ENCODE measurements at regions not wholly inside any gene's neighbourhood (a gene's known extent, or its start where the extent isn't known, plus 50 kb on each side); places are given as distances from the start of the nearest gene placed in this dataset.

DNA sequence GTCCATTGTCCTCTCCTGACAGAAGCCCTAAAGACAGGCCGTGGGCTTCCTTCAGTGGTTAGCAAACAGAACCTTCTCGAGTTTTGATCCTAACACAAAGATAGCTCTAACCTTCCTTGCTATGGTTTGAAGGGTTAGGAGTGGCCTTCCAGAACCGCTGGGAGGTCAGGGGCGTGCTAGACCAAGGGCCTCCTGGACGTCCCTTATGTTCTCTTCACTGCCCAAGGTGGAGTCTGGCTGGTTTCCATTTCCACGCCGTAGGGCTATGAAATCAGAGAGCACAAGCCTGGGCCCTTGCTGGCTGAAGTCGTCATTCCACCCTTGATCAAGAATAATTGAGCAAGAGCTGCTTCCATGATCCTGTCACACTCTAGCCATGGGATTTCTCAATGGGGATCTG lies 475.1 kb downstream of the SHQ1 start:
- no peak for DNase-seq (ENCODE audit: low spot score)
- intact Hi-C loops (cut with DNase I): no loop called here

DNA sequence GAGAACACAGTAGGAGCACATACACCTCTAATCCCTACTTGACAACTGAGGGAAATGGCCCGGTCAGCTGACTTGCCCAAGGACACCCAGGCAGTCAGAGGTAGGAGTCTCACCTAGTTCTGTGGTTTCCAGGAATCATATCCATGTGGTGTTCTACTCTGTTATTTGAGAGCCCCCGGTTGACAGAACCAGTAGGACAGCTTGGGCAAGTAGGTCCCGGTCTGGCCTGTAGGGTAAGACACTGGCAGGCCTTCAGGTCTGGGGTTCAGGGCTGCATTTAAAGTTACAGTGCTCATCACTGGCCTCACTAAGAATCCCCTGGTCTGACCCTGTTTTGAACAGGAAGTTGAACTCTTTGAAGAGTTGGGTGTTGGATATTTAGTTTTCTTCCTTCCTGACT lies 476.1 kb downstream of the SHQ1 start:
- intact Hi-C loops (cut with DNase I): no loop called here

GRCh38 chr3:72371431-72371830 lies 476.8 kb downstream of the SHQ1 start:
- no peak for DNase-seq (ENCODE audit: low spot score)
- intact Hi-C loops (cut with DNase I): no loop called here

More for the DNA sequence above, 476.1 kb downstream of the SHQ1 start:
- no peak for DNase-seq (ENCODE audit: low spot score)

DNA sequence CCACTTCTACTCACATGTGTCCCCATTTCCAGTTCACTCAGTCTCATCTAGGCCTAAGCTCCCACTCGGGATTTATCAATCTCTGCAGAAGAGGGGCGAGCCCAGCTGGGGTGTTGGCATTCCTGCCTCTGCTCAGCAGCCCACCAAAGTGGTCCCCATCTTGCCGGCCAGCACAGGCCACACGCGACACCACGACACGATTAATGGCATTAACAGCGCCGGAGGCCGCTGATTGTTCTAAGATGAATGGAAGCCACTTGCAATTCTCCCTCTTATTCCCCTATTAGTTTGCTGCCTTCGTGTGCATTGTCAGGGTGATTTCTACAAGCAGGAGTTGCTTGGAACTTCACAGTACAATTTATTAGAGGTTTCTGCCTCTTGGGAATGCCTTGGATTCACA lies 477.3 kb downstream of the SHQ1 start:
- intact Hi-C loops (cut with DNase I): no loop called here

DNA sequence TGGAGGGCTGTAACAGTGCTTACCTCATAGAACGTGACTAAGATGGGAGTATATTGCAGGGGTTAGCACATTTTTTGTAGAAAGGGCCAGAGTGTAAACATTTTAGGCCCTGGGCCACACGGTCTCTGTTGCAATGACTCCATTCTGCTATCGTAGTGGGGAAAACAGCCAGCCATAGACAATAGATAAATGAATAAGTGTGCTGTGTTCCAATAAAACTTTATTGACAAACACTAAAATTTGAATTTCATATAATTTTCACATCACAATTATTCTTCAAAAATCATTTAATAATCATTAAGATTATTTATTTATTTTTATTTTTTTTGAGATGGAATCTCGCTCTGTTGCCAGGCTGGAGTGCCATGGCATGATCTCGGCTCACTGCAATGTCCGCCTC lies 478.6 kb downstream of the SHQ1 start:
- intact Hi-C loops (cut with DNase I): no loop called here
- no peak for DNase-seq (ENCODE audit: low spot score)

More for the DNA sequence above, 477.3 kb downstream of the SHQ1 start:
- DNase-seq (ENCODE audit: low spot score): no peak

DNA sequence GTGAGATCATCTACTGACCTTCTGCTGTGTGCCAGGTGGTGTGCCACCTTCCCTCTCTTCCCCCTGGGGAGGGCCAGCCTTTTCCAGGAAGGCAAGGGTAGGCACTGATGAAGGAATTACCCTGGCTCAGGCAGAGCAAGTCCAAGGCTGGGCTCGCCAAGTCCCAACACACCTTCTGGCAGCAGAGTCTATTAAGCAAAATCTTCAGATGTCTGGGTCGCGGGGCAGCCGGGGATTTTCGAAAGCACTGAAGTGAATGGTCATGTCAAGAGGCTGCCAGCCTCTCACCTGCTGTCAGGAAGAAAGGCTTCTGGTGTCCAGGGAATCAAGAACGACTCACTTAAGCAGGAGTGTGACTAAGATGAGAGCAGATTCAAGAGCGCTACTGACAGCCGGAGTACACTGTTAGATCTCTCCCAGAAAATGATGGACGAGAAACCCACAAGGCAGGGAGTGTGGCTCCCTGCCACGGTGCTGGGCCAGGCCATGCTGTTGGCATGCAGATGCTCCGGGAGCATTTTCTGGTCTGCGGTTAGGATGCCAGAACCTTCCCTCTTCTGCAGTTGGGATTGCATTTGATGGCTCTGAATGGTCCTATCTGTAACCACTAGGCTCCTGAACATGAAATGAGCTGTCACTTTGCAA lies 479.8 kb downstream of the SHQ1 start:
- DNase-seq (ENCODE audit: low spot score): no peak
- intact Hi-C loops (cut with DNase I): no loop called here

DNA sequence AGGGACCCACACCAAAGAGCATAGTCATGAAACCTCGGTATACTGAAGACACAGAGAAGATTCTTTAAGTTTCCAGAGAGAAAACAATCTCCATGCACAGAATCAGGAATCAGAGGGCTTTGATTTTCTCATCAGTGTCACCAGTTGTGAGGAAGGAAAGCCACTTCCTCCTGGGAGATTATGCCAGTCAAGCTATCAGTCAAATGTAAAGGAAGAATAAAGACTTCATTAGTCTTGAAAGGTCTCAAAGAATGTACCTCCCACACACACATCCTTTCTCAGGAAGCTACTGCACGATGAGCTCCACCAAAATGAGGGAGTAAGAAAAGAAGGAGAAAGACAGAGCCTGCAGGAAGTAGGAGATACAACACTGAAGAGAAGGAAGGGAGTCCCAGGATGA lies 486.3 kb downstream of the SHQ1 start:
- no peak for DNase-seq (ENCODE audit: low spot score)
- intact Hi-C loops (cut with DNase I): no loop called here

DNA sequence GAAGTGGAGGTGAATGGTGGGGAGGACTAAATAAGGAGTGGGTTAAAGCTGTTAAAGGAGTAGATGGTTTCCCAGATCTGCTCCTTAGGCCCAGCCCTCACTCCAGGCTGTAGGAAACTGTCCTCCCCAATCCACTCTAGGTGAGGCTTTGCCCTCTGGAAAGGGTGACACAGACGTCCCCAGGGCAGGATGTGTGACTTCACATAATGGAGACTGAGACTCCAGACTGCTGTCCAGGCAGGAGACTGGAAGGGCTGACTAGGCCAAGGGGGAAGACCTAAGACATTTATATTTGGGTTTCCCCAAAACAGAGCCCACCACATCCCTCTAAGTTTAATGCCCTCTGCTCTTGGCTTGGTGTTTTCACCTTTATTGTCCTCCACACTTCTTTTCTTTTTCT lies 488.5 kb downstream of the SHQ1 start:
- intact Hi-C loops (cut with DNase I): no loop called here
- no peak for DNase-seq (ENCODE audit: low spot score)

GRCh38 chr3:72355168-72355567 lies 493.1 kb downstream of the SHQ1 start:
- DNase-seq (ENCODE audit: low spot score): no peak
- intact Hi-C loops (cut with DNase I): no loop called here

DNA sequence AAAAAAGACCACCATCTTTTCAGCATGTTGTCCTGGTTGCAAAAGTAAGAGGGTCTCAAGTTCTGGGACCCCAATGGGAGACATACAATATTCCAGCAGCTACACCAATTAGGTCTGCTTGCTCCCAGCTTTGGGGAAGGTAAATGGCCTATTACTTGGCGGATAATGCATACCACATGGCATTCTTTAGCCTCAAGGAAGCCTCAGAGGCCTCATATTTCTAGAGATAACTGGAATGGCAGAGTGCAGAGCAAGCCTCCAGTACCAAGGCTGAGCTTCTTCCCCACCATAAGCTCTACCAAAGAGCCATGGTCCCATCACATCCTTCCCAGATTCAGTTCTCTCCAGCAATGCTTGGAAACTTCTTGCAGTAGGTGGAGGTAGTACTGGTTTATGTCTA lies 493.8 kb downstream of the SHQ1 start:
- DNase-seq (ENCODE audit: low spot score): no peak
- intact Hi-C loops (cut with DNase I): no loop called here

GRCh38 chr3:72353236-72354128 lies 494.8 kb downstream of the SHQ1 start:
- intact Hi-C loops (cut with DNase I): no loop called here
- DNase-seq (ENCODE audit: low spot score): no peak

DNA sequence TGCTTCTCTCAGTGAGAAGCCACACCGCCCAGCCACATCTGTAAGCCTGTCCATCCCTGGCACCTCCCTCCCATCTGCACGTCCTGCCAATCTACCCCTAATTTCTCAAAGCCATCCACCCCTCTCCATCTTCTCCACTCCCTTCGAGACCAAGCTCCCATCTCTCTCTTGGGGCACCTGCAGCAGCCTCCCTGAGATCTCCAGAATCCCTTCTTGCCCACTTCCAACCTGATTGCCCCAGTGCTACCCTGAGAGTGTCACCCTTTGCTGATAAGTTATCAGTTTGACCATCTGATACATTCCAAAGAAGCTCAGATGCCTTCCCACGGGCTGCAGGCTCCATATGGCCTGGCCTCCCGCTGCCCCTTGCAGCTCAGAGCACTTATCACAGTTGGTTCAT lies 496.1 kb downstream of the SHQ1 start:
- no peak for DNase-seq (ENCODE audit: low spot score)
- intact Hi-C loops (cut with DNase I): no loop called here

GRCh38 chr3:72351536-72351935 lies 496.7 kb downstream of the SHQ1 start:
- intact Hi-C loops (cut with DNase I): no loop called here
- no peak for DNase-seq (ENCODE audit: low spot score)

DNA sequence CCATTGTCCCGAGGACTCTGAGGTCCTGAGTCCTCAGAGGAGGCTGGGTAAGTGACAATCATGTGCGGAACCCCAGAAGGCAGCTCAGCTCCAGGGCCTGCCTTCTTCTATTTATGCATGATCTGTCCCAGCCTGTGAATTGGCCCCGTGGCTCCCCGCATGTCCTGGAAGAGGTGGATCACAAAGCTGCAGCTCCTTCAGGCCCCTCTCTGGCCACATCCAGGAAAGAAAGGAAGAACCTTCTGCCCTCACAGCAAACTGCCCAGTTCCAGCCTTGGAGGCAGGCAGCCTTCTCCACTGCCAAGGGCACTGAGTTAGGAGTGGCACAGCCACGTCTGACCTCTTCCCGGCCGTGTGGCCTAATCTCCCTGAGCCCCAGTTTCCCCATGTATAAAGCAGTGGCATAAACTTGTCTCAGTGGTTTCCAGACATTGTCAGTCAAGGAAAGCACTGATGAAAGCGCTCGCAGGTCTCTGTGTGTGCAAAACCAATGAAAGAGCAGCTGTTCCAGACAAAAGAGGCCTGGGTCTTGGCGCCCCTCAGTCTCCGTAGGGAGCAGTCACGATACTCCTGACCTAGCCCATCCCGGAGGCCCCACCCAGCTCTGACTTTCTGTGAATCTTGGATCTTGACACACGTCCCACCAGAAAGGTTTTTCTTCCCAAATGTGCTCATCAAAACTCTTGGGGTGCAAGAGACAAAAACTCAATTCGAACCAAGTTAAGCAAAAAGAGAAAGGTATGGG lies 497.3 kb downstream of the SHQ1 start:
- no peak for DNase-seq (ENCODE audit: low spot score)
- intact Hi-C loops (cut with DNase I): no loop called here

GRCh38 chr3:72348357-72348756 lies 499.9 kb downstream of the SHQ1 start:
- intact Hi-C loops (cut with DNase I): no loop called here
- no peak for DNase-seq (ENCODE audit: low spot score)

DNA sequence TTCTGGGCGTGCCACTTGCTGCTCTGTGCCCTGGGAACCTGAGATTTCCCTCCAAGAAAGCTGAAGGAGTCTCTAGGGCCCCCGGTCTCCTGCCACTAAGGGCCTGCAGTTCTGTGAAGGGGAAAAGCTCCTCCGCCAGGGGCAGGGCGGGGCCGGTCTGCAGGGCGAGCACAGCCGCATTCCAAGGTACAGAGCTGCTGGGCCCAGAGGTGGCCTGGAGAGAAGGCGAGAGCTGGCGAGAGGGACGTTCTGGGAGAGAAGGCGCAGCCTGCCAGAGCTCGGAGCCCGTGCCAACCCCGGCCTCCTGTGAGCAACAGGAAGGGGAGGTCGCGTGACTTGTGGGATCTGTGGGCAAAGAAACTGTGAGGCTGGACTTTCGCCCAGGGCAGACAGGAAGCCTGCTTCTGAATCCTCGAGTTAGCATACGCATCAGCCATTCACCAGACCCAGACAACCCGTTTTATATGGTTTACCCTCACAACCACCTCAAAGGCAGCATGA lies 500.4 kb downstream of the SHQ1 start:
- intact Hi-C loops (cut with DNase I): no loop called here

GRCh38 chr3:72346526-72346926 lies 501.7 kb downstream of the SHQ1 start:
- DNase-seq (ENCODE audit: low spot score): no peak
- intact Hi-C loops (cut with DNase I): no loop called here

More for the DNA sequence above, 500.4 kb downstream of the SHQ1 start:
- no peak for DNase-seq (ENCODE audit: low spot score)

- DNase-seq (ENCODE audit: low spot score): no peak
- intact Hi-C loops (cut with DNase I): no loop called here
Observed at GRCh38 chr3:72345980-72346379, 502.3 kb downstream of the SHQ1 start.

- no peak for DNase-seq (ENCODE audit: low spot score)
- intact Hi-C loops (cut with DNase I): no loop called here
Observed at GRCh38 chr3:72345237-72345878, 502.9 kb downstream of the SHQ1 start.

GRCh38 chr3:72344647-72345046 lies 503.6 kb downstream of the SHQ1 start:
- intact Hi-C loops (cut with DNase I): no loop called here
- DNase-seq (ENCODE audit: low spot score): no peak

All from cardiac septum (tissue), 1 donor.